Keratinocyte (primary cell): ENCODE measurements at regions not wholly inside any gene's neighbourhood (a gene's known extent, or its start where the extent isn't known, plus 50 kb on each side); places are given as distances from the start of the nearest gene placed in this dataset.

Experiments
- DNase-seq: peaks from one replicate; pipeline ENCODE4 v3.0.0-alpha.2; 2011; ENCODE audit warnings: low read depth, missing footprints, low spot score
- FAIRE-seq: peaks from 2 replicates; lab custom pipeline; 2011; peaks lifted over from hg19 to GRCh38; lab: Jason Lieb, UNC
- H2AFZ ChIP-seq: 2 replicates; pipeline ENCODE4 v1.6.0; 2012; ENCODE audit warnings: low read length, control low read depth, inconsistent platforms; ENCODE audit not compliant: control insufficient read depth
- H3K27ac ChIP-seq: 2 replicates; pipeline ENCODE4 v1.5.1; 2011; ENCODE audit warnings: low read length; ENCODE audit not compliant: control insufficient read depth, insufficient read depth
- H3K27me3 ChIP-seq: 3 replicates; pipeline ENCODE4 v1.6.0; 2011; ENCODE audit warnings: low read length; ENCODE audit not compliant: control insufficient read depth, insufficient read depth; ENCODE audit errors: extremely low read depth
- H3K36me3 ChIP-seq, 2 experiments: 2 replicates in 1 of 2; 3 replicates in 1 of 2; pipeline ENCODE4 v1.5.1; 2011; ENCODE audit warnings: low read length in 2 of 2, mild to moderate bottlenecking in 1 of 2; ENCODE audit not compliant: control insufficient read depth in 2 of 2, insufficient read depth in 2 of 2; ENCODE audit errors: extremely low read depth in 1 of 2
- H3K4me1 ChIP-seq: 3 replicates; pipeline ENCODE4 v1.5.1; 2011; ENCODE audit warnings: low read length; ENCODE audit not compliant: control insufficient read depth, insufficient read depth; ENCODE audit errors: extremely low read depth
- H3K4me2 ChIP-seq: 3 replicates; pipeline ENCODE4 v1.6.0; 2011; ENCODE audit warnings: low read depth, low read length; ENCODE audit not compliant: control insufficient read depth, insufficient read depth; ENCODE audit errors: extremely low read depth
- H3K4me3 ChIP-seq, 3 experiments: fragments of 200-600 bp in 1 of 3; sonication (generic) in 1 of 3; 2 replicates in 2 of 3; 3 replicates in 1 of 3; pipeline ENCODE4 v1.5.1; 2011 to 2016; ENCODE audit warnings: low read length in 3 of 3, mild to moderate bottlenecking in 3 of 3, control low read depth in 2 of 3, inconsistent platforms in 1 of 3, low read depth in 1 of 3, mixed read lengths in 1 of 3, mixed run types in 1 of 3, moderate library complexity in 1 of 3; ENCODE audit not compliant: control insufficient read depth in 2 of 3, insufficient read depth in 2 of 3; ENCODE audit errors: extremely low read depth in 1 of 3
- H3K79me2 ChIP-seq: 2 replicates; pipeline ENCODE4 v1.6.0; 2012; ENCODE audit warnings: low read length; ENCODE audit not compliant: control insufficient read depth, insufficient read depth
- H3K9ac ChIP-seq: 3 replicates; pipeline ENCODE4 v1.6.0; 2011; ENCODE audit warnings: low read length; ENCODE audit not compliant: control insufficient read depth, insufficient read depth; ENCODE audit errors: extremely low read depth
- H3K9me1 ChIP-seq: 3 replicates; pipeline ENCODE4 v1.6.0; 2011; ENCODE audit warnings: low read length; ENCODE audit not compliant: control insufficient read depth, insufficient read depth; ENCODE audit errors: extremely low read depth
- H3K9me3 ChIP-seq: 2 replicates; pipeline ENCODE4 v1.5.1; 2012; ENCODE audit warnings: low read depth, low read length; ENCODE audit not compliant: control insufficient read depth
- H4K20me1 ChIP-seq: 3 replicates; pipeline ENCODE4 v1.6.0; 2011; ENCODE audit warnings: low read length; ENCODE audit not compliant: control insufficient read depth, insufficient read depth; ENCODE audit errors: extremely low read depth
- EZH2 ChIP-seq: IDR thresholded peaks from one replicate; pipeline ENCODE4 v1.6.1; 2012; ENCODE audit warnings: inconsistent platforms, mild to moderate bottlenecking, low read length, moderate library complexity
- dilution Hi-C: fragments of 300-500 bp; cut with MboI; formaldehyde crosslinking; loops from one replicate; pipeline ENCODE4 v1.7.0; 2020; ENCODE audit warnings: low sequenced_read_pairs; ENCODE audit not compliant: extremely low pct_ligation_motif_present
- TF ChIP-seq, protein P1 (sequence below), 3 experiments: IDR thresholded peaks in 1 of 3; conservative IDR thresholded peaks in 1 of 3; optimal IDR thresholded peaks in 1 of 3; 2 replicates in 2 of 3; 3 replicates in 1 of 3; pipeline versions ENCODE3 to v1.5.1; 2011; ENCODE audit warnings: low read length in 3 of 3, mild to moderate bottlenecking in 3 of 3, moderate library complexity in 2 of 3, control low read depth in 1 of 3, inconsistent platforms in 1 of 3; ENCODE audit not compliant: insufficient read depth in 2 of 3; ENCODE audit errors: extremely low read depth in 1 of 3

- no peak for FAIRE-seq
- dilution Hi-C loops = no loop called here
Measured at GRCh38 chr18:67789165-67789545, 272.6 kb upstream of the DSEL start.

GRCh38 chr18:67788310-67789164, 272.0 kb upstream of the DSEL start:
- FAIRE-seq (no peak), DNase-seq (no peak)
- no peak overlapping the region for H2AFZ ChIP-seq
- no peaks in the 10 kb centered on the region for H3K27me3 ChIP-seq
- no peak overlapping the region for H3K27ac ChIP-seq
- TF ChIP-seq, protein P1, sequence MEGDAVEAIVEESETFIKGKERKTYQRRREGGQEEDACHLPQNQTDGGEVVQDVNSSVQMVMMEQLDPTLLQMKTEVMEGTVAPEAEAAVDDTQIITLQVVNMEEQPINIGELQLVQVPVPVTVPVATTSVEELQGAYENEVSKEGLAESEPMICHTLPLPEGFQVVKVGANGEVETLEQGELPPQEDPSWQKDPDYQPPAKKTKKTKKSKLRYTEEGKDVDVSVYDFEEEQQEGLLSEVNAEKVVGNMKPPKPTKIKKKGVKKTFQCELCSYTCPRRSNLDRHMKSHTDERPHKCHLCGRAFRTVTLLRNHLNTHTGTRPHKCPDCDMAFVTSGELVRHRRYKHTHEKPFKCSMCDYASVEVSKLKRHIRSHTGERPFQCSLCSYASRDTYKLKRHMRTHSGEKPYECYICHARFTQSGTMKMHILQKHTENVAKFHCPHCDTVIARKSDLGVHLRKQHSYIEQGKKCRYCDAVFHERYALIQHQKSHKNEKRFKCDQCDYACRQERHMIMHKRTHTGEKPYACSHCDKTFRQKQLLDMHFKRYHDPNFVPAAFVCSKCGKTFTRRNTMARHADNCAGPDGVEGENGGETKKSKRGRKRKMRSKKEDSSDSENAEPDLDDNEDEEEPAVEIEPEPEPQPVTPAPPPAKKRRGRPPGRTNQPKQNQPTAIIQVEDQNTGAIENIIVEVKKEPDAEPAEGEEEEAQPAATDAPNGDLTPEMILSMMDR (optimal IDR thresholded peaks at IDR 0.05 in 1 of 3, IDR thresholded peaks at IDR 0.05 in 1 of 3, conservative IDR thresholded peaks at IDR 0.05 in 1 of 3; ENCODE audit: extremely low read depth in 1 of 3, insufficient read depth in 2 of 3, low read length in 3 of 3) = no peak
- no peaks in the 10 kb centered on the region for H3K9me1 ChIP-seq
- no peak overlapping the region for H3K4me3 ChIP-seq
- H4K20me1 ChIP-seq = no peaks in the 10 kb centered on the region
- dilution Hi-C loops = no loop called here
- H3K4me1 ChIP-seq = peaks cover 5% of the 10 kb centered on the region
- H3K9ac ChIP-seq = no peak overlapping the region
- H3K79me2 ChIP-seq = no peaks in the 10 kb centered on the region
- H3K36me3 ChIP-seq = no peaks in the 10 kb centered on the region
- no peaks in the 10 kb centered on the region for H3K9me3 ChIP-seq
- no peak overlapping the region for H3K4me2 ChIP-seq

More at GRCh38 chr18:67789165-67789545, 272.6 kb upstream of the DSEL start:
- Histone ChIP-seq H3K27me3 (no peaks in the 10 kb centered on the region), H3K9me3 (no peaks in the 10 kb centered on the region), H3K4me2 (no peak overlapping the region), H3K27ac (no peak overlapping the region), H3K4me3 (no peak overlapping the region), H3K9ac (no peak overlapping the region), H3K4me1 (no peaks in the 10 kb centered on the region), H3K79me2 (no peaks in the 10 kb centered on the region), H2AFZ (no peak overlapping the region), H3K9me1 (no peaks in the 10 kb centered on the region), H4K20me1 (no peaks in the 10 kb centered on the region), H3K36me3 (no peaks in the 10 kb centered on the region)
- TF ChIP-seq, protein P1 (optimal IDR thresholded peaks at IDR 0.05 in 1 of 3, IDR thresholded peaks at IDR 0.05 in 1 of 3, conservative IDR thresholded peaks at IDR 0.05 in 1 of 3; ENCODE audit: extremely low read depth in 1 of 3, insufficient read depth in 2 of 3, low read length in 3 of 3) = no peak
- TF ChIP-seq EZH2 = no peak
- DNase-seq = no peak
